ENCODE measurements at regions not wholly inside any gene's neighbourhood (a gene's known extent, or its start where the extent isn't known, plus 50 kb on each side); places are given as distances from the start of the nearest gene placed in this dataset.

- Mint-ChIP-seq H3K27me3 (ENCODE audit: insufficient read depth, low read depth, poor library complexity) (no peaks in the 10 kb centered on the region), H3K9me3 (no peaks in the 10 kb centered on the region), H3K36me3 (ENCODE audit: low read depth) (no peaks in the 10 kb centered on the region), H3K27ac (no peak overlapping the region), H3K4me1 (peaks cover 8% of the 10 kb centered on the region; the same call in 2 of the 3 replicates), H3K4me3 (no peak overlapping the region)
- ATAC-seq = no peak
- Histone ChIP-seq H3K36me3 (ENCODE audit: insufficient read depth) (no peaks in the 10 kb centered on the region), H3K4me1 (ENCODE audit: insufficient read depth) (no peaks in the 10 kb centered on the region), H4K20me1 (replicated peaks; ENCODE audit: insufficient read depth) (no peaks in the 10 kb centered on the region), H3K9me2 (ENCODE audit: insufficient read depth) (0 out of 2 replicates have a peak, but pooled peaks cover 9% of the 10 kb centered on the region), H3K27me3 (ENCODE audit: insufficient read depth) (no peaks in the 10 kb centered on the region), H3K27ac (ENCODE audit: low read depth) (no peak overlapping the region), H2AFZ (no peak overlapping the region), H3F3A (replicated peaks; ENCODE audit: low read depth) (no peaks in the 10 kb centered on the region), H3K4me2 (no peak overlapping the region), H3K79me2 (replicated peaks; ENCODE audit: insufficient read depth) (no peaks in the 10 kb centered on the region), H3K4me3 (no peak overlapping the region)
- no peak for TF ChIP-seq ZNF114 (CRISPR knock-in tag; IDR thresholded peaks at IDR 0.05)
- TF ChIP-seq, protein P1, sequence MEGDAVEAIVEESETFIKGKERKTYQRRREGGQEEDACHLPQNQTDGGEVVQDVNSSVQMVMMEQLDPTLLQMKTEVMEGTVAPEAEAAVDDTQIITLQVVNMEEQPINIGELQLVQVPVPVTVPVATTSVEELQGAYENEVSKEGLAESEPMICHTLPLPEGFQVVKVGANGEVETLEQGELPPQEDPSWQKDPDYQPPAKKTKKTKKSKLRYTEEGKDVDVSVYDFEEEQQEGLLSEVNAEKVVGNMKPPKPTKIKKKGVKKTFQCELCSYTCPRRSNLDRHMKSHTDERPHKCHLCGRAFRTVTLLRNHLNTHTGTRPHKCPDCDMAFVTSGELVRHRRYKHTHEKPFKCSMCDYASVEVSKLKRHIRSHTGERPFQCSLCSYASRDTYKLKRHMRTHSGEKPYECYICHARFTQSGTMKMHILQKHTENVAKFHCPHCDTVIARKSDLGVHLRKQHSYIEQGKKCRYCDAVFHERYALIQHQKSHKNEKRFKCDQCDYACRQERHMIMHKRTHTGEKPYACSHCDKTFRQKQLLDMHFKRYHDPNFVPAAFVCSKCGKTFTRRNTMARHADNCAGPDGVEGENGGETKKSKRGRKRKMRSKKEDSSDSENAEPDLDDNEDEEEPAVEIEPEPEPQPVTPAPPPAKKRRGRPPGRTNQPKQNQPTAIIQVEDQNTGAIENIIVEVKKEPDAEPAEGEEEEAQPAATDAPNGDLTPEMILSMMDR (conservative IDR thresholded peaks at IDR 0.05; ENCODE audit: low read depth in 2 of 2) = no peak
- TF ChIP-seq, protein P2, sequence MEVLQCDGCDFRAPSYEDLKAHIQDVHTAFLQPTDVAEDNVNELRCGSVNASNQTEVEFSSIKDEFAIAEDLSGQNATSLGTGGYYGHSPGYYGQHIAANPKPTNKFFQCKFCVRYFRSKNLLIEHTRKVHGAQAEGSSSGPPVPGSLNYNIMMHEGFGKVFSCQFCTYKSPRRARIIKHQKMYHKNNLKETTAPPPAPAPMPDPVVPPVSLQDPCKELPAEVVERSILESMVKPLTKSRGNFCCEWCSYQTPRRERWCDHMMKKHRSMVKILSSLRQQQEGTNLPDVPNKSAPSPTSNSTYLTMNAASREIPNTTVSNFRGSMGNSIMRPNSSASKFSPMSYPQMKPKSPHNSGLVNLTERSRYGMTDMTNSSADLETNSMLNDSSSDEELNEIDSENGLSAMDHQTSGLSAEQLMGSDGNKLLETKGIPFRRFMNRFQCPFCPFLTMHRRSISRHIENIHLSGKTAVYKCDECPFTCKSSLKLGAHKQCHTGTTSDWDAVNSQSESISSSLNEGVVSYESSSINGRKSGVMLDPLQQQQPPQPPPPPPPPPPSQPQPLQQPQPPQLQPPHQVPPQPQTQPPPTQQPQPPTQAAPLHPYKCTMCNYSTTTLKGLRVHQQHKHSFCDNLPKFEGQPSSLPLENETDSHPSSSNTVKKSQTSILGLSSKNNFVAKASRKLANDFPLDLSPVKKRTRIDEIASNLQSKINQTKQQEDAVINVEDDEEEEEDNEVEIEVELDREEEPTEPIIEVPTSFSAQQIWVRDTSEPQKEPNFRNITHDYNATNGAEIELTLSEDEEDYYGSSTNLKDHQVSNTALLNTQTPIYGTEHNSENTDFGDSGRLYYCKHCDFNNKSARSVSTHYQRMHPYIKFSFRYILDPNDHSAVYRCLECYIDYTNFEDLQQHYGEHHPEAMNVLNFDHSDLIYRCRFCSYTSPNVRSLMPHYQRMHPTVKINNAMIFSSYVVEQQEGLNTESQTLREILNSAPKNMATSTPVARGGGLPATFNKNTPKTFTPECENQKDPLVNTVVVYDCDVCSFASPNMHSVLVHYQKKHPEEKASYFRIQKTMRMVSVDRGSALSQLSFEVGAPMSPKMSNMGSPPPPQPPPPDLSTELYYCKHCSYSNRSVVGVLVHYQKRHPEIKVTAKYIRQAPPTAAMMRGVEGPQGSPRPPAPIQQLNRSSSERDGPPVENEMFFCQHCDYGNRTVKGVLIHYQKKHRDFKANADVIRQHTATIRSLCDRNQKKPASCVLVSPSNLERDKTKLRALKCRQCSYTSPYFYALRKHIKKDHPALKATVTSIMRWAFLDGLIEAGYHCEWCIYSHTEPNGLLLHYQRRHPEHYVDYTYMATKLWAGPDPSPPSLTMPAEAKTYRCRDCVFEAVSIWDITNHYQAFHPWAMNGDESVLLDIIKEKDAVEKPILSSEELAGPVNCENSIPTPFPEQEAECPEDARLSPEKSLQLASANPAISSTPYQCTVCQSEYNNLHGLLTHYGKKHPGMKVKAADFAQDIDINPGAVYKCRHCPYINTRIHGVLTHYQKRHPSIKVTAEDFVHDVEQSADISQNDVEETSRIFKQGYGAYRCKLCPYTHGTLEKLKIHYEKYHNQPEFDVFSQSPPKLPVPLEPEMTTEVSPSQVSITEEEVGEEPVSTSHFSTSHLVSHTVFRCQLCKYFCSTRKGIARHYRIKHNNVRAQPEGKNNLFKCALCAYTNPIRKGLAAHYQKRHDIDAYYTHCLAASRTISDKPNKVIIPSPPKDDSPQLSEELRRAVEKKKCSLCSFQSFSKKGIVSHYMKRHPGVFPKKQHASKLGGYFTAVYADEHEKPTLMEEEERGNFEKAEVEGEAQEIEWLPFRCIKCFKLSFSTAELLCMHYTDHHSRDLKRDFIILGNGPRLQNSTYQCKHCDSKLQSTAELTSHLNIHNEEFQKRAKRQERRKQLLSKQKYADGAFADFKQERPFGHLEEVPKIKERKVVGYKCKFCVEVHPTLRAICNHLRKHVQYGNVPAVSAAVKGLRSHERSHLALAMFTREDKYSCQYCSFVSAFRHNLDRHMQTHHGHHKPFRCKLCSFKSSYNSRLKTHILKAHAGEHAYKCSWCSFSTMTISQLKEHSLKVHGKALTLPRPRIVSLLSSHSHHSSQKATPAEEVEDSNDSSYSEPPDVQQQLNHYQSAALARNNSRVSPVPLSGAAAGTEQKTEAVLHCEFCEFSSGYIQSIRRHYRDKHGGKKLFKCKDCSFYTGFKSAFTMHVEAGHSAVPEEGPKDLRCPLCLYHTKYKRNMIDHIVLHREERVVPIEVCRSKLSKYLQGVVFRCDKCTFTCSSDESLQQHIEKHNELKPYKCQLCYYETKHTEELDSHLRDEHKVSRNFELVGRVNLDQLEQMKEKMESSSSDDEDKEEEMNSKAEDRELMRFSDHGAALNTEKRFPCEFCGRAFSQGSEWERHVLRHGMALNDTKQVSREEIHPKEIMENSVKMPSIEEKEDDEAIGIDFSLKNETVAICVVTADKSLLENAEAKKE (CRISPR knock-in tag; IDR thresholded peaks at IDR 0.05) = no peak
- no peak for TF ChIP-seq POLR2AphosphoS5 (IDR thresholded peaks at IDR 0.05; ENCODE audit: low read depth)
- TF ChIP-seq, protein P3, sequence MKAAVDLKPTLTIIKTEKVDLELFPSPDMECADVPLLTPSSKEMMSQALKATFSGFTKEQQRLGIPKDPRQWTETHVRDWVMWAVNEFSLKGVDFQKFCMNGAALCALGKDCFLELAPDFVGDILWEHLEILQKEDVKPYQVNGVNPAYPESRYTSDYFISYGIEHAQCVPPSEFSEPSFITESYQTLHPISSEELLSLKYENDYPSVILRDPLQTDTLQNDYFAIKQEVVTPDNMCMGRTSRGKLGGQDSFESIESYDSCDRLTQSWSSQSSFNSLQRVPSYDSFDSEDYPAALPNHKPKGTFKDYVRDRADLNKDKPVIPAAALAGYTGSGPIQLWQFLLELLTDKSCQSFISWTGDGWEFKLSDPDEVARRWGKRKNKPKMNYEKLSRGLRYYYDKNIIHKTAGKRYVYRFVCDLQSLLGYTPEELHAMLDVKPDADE (IDR thresholded peaks at IDR 0.05) = no peak
- no peak for TF ChIP-seq EZH2phosphoT487 (IDR thresholded peaks at IDR 0.05; ENCODE audit: unreplicated experiment)
- DNase-seq (ENCODE audit: low spot score) = no peak
Observed at GRCh38 chr5:64437496-64437895, 68.3 kb upstream of the RGS7BP start.

Data from GM23338 (cell line).